COLO668 (cell line): ENCODE measurements at regions not wholly inside any gene's neighbourhood (a gene's known extent, or its start where the extent isn't known, plus 50 kb on each side); places are given as distances from the start of the nearest gene placed in this dataset.
"Not testable (repeated sequence)": the region's sequence is repeated elsewhere in the genome, so short reads cannot be mapped to it uniquely, and the experiment has no call there.

Experiments
- DNase-seq: peaks from one replicate; lab custom pipeline; 2025; ENCODE audit not compliant: unreplicated experiment; lab: John Stamatoyannopoulos, UW

GRCh38 chrX:37904833-37905232 is 57.5 kb upstream of the DYNLT3 start:
- no peak for DNase-seq

DNA sequence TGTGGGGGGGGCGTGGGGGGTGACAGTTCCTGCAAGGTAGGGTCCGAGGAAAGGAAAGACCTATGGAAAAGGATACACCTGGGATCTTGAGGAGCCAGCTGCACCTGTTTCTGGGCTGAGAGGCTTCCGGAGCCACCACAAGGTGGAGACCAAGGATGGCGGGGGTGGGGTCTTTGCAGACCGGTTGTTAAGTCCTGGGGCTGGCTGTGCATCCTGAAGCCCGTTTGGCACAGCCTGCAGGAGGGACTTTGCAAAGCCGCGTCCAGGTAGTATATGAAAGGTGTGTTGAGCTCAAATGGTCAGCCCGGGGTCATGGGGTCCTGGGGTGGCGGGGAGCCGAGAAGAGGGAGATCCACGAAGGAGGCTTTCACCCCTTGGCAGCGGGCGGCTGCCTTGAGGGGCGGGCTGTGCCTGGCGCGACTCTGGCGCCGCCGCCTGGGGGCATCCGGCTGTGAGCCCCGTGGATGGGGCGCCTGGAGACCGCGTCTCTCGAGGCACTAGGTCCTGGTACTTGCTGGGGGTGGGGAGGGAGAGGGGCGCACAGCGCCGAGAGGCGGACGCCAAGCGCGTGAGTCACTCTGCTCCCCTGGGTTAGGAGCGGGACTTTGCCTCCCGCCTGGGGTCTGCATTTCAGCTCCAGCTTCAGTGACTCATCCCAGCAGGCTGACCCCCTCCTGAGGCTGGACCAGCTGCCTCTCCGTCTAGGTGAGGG is 58.2 kb upstream of the DYNLT3 start:
- DNase-seq = peak; percentile 48

- no peak for DNase-seq
Measured at GRCh38 chrX:37906357-37906756, 59.0 kb upstream of the DYNLT3 start.

- no peak for DNase-seq
Measured at GRCh38 chrX:37910186-37910585, 62.8 kb upstream of the DYNLT3 start.

DNA sequence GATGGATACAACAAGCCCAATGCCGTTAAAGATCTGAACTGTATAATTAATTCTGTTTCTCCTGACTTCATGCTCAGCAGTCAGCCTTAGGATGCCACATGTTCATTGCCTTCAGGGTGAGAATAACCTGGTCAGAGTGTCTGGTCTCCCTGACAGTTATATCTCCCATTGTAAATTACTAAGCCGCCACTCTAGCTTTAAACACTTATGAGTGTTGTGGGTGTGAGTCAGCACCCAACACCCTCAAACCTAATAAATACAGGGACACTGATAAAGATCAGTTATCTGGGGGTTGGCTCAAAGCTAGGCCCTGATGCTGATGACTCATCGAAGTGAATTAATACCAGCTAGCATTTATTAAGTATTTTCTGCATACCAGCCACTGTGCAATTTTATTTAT is 64.9 kb upstream of the DYNLT3 start:
- no peak for DNase-seq

DNA sequence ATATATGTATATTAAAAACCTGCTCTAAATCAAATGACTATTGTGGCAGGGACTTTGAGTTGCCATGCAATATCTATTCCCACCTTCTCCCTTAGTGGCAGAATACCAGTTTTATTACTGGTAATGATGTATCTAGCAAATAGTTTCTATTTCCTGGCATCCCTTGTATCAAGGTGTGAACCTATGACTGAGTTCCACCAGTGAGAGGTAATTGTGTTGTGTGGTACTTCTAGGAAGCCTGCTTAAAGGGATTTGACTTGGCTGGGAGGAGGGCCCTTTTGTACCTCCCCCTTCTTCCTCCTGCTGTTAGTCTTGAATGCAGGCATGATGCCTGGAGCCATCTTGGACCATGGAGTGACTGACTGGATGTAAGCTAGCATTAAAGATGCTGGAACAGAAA is 65.4 kb upstream of the DYNLT3 start:
- DNase-seq = no peak

GRCh38 chrX:37918168-37918567 is 70.8 kb upstream of the DYNLT3 start:
- no peak for DNase-seq

- no peak for DNase-seq
Measured at GRCh38 chrX:37918703-37919102, 71.3 kb upstream of the DYNLT3 start.

DNA sequence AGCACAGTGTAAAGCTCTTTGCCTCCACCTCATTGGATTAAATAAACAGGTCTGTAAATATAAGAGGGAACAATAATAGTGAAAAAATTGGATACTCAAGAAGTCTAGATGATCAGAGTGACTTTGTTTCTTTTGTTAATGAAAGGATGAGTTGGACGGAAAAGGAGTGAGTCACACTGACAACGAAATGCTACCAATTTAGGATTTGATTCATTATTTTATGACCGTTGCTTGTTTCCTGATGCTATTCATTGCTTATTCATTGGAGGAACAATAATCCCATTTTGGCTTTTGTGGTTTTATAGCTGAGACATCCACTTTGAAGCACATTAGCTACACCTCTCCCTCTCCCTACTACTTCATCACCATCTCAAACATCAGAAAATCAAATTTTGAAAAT is 74.4 kb upstream of the DYNLT3 start:
- DNase-seq = no peak

DNA sequence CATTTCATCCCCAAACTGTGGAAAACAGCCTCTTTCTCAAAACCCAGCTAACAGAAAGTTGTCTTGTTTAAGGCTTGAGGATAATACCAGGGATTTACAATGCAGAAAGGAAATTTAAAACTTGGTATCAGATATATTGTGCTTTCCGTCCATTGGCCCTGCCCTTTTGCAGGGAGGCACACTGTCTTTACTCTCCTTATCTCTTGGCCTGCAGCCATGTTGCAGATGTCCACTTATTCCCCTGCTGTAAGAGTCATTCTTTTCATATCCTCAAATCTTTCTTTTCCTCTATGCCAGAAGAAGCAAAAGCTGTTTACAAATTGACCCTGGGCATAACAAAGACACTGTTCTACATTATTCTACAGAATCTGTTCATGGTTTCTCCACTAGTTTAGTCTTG is 75.6 kb upstream of the DYNLT3 start:
- no peak for DNase-seq

DNA sequence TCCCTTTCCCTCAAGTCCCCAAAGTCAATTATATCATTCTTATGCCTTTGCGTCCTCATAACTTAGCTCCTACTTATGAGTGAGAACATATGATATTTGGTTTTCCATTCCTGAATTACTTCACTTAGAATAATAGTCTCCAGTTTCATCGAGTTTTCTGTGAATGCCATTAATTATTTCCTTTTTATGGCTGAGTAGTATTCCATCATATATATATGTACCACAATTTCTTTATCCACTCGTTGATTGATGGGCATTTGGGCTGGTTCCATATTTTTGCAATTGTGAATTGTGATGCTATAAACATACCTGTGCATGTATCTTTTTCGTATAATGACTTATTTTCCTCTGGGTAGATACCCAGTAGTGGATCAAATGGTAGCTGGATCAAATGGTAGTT is 78.4 kb upstream of the DYNLT3 start:
- DNase-seq = not testable (repeated sequence)

DNA sequence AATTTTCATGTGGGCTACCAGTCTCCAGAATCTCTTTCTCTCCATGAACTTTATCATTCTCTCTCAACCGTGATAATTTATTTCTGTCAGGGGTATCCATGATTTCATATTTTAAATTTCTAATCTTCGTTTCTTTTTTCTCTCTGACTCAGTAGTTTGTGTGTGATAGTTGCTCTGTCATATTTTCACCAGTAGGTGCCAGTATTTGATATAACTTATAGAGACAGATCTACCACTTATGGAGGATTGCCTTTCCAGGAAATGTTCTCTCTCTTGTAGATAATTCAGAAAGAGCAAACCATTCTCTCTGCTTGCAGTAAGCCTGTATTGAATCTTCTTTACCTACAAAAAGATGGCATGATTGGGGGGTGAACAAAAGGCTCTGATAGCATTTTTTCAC is 79.3 kb upstream of the DYNLT3 start:
- DNase-seq = peak; percentile 0

DNA sequence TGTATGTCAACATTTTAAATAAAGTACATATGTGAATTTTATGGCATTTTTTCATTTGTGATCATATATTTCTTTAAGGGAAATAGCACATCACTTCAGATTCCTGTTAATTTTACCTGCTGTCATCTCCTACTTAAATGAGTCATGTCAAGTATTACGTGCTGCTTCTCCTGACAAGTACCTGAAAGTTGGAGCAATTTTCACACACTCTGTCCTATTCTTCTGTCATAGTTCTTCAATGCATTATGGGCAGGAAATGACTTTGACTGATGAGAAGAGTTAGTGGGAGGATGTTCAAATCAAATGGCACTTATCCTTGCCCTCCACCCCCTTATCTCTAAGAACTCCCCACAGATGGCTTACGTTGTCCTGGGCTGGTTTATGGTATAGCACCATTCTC is 64.2 kb upstream of the SYTL5 start:
- DNase-seq = no peak

- DNase-seq = no peak
Measured at GRCh38 chrX:37943554-37944344, 62.6 kb upstream of the SYTL5 start.

GRCh38 chrX:37946197-37946596 is 60.2 kb upstream of the SYTL5 start:
- DNase-seq = no peak

- no peak for DNase-seq
Measured at GRCh38 chrX:37955273-37955672, 51.1 kb upstream of the SYTL5 start.

DNA sequence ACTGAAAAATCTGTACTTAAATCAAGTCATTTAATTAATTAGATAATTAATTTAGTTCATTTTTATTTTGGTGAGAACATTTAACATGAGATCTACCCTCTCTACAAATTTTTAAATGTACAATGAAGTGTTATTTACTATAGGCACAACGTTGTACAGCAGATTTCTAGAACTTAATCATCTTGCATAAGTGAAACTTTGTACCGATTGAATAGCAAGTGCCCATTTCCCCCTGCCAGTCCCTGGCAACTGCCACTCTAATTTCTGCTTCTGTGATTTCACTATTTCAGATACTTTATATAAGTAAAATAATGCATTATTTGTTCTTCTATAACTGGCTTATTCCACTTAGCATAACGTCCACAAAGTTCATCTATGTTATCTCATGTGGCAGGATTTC is 50.1 kb upstream of the SYTL5 start:
- DNase-seq = no peak
